PC-9 (cell line): ENCODE measurements at regions not wholly inside any gene's neighbourhood (a gene's known extent, or its start where the extent isn't known, plus 50 kb on each side); places are given as distances from the start of the nearest gene placed in this dataset.

Experiments
- BruUV-seq: library from RNA; stranded (reverse); fragments of 400-500 nt; replicated peaks from 2 replicates; lab custom pipeline; 2021; lab: Mats Ljungman, UMichigan
- CTCF ChIA-PET: fragments of 300-600 bp; sonication (Branson Sonifier 250); formaldehyde crosslinking; loops from one replicate; lab custom pipeline; 2022; ENCODE audit warnings: antibody characterized with exemption; lab: Charles Lee
- POLR2A ChIA-PET: fragments of 300-600 bp; sonication (Branson Sonifier 250); formaldehyde crosslinking; loops from one replicate; lab custom pipeline; 2022; ENCODE audit warnings: antibody characterized with exemption; ENCODE audit not compliant: unreplicated experiment; lab: Charles Lee
- DNase-seq, 2 experiments: peaks; one replicate each; pipeline versions ENCODE4 v3.0.0 to v3.0.0-alpha.2; 2015 to 2022; ENCODE audit warnings: mixed read lengths in 1 of 2
- H2AFZ ChIP-seq: fragments of 200-600 bp; sonication (generic); 2 replicates; pipeline ENCODE4 v1.8.1; 2017; ENCODE audit warnings: antibody characterized with exemption
- H3F3A ChIP-seq: fragments of 200-600 bp; sonication (generic); 2 replicates; pipeline ENCODE4 v1.8.1; 2017; ENCODE audit warnings: antibody characterized with exemption, mild to moderate bottlenecking, low read depth; ENCODE audit not compliant: insufficient read depth
- H3K27ac ChIP-seq: fragments of 200-600 bp; sonication (generic); 2 replicates; pipeline ENCODE4 v1.6.1; 2016; ENCODE audit warnings: mixed run types
- H3K27me3 ChIP-seq: fragments of 200-600 bp; sonication (generic); 2 replicates; pipeline ENCODE4 v1.6.1; 2016; ENCODE audit warnings: low read depth, mixed run types; ENCODE audit not compliant: insufficient read depth
- H3K36me3 ChIP-seq: fragments of 200-600 bp; sonication (generic); 2 replicates; pipeline ENCODE4 v1.6.1; 2016; ENCODE audit warnings: low read depth, mixed run types
- H3K4me1 ChIP-seq: fragments of 200-600 bp; sonication (generic); replicated peaks from 2 replicates; pipeline ENCODE4 v1.6.1; 2016; ENCODE audit warnings: mixed run types; ENCODE audit not compliant: insufficient read depth
- H3K4me2 ChIP-seq: fragments of 200-600 bp; sonication (generic); 2 replicates; pipeline ENCODE4 v1.6.1; 2017; ENCODE audit warnings: mixed run types
- H3K4me3 ChIP-seq: fragments of 200-600 bp; sonication (generic); 2 replicates; pipeline ENCODE4 v1.6.1; 2016; ENCODE audit warnings: mixed run types
- H3K79me2 ChIP-seq: fragments of 200-600 bp; sonication (generic); 2 replicates; pipeline ENCODE4 v1.6.1; 2017; ENCODE audit warnings: low read depth, mixed run types
- H3K9me2 ChIP-seq: fragments of 200-600 bp; sonication (generic); 2 replicates; pipeline ENCODE4 v1.8.1; 2017; ENCODE audit warnings: mild to moderate bottlenecking; ENCODE audit not compliant: insufficient read depth
- H3K9me3 ChIP-seq: fragments of 200-600 bp; sonication (generic); 2 replicates; pipeline ENCODE4 v1.8.1; 2016; ENCODE audit warnings: low read depth; ENCODE audit not compliant: insufficient read depth
- H4K20me1 ChIP-seq: fragments of 200-600 bp; sonication (generic); 2 replicates; pipeline ENCODE4 v1.8.1; 2017; ENCODE audit not compliant: insufficient read depth
- CTCF ChIP-seq: fragments of 200-600 bp; sonication (generic); conservative IDR thresholded peaks from 2 replicates; pipeline ENCODE4 v1.6.1; 2017; ENCODE audit warnings: mixed run types, antibody characterized with exemption, mild to moderate bottlenecking, moderate library complexity
- EZH2 ChIP-seq: fragments of 200-600 bp; sonication (generic); IDR thresholded peaks from 2 replicates; pipeline ENCODE4 v1.8.0; 2017; ENCODE audit warnings: antibody characterized with exemption, low read depth
- intact Hi-C: fragments of 100-400 bp; cut with micrococcal nuclease; formaldehyde crosslinking; loops from one replicate; pipeline ENCODE4 v1.10.0; 2022; ENCODE audit not compliant: unreplicated experiment

DNA sequence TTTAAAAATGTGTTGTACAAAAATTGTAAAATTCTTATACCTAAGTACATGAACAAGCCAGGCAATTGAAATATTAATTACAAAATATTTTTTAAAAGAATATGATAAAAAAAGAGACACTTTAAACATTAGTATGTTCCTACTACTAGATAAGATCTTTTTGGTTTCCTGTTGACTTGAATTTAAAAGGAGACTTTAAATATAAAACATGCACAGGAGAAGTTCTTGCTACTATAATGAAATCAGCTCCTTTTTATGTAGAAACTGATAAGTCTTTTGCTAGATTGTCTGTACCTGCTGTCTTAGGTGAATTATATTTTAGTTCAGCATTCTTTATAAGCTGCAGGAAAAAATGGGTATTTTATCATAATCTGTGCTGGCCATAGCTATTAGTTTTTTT, 140.2 kb downstream of the TNFSF13B start:
- Histone ChIP-seq H3K27me3 (peaks cover 45% of the 10 kb centered on the region), H3F3A (no peaks in the 10 kb centered on the region), H3K9me3 (no peaks in the 10 kb centered on the region; the same call in 1 of the 2 replicates), H3K27ac (no peak overlapping the region), H2AFZ (no peak overlapping the region), H3K79me2 (no peaks in the 10 kb centered on the region), H3K4me2 (no peak overlapping the region), H3K4me3 (no peak overlapping the region), H3K9me2 (no peaks in the 10 kb centered on the region), H4K20me1 (no peaks in the 10 kb centered on the region), H3K36me3 (no peaks in the 10 kb centered on the region), H3K4me1 (no peaks in the 10 kb centered on the region)
- intact Hi-C loops = no loop called here
- TF ChIP-seq EZH2 (no peak), CTCF (no peak)
- ChIA-PET CTCF (no interaction called here), POLR2A (no interaction called here)
- no TSS peak for BruUV-seq
- no peak for DNase-seq

- Histone ChIP-seq H4K20me1 (no peaks in the 10 kb centered on the region), H3K4me2 (no peak overlapping the region), H3K27me3 (peaks cover 18% of the 10 kb centered on the region; the same call in 1 of the 2 replicates), H3K36me3 (no peaks in the 10 kb centered on the region), H3K27ac (no peak overlapping the region), H3K9me2 (no peaks in the 10 kb centered on the region), H3K79me2 (no peaks in the 10 kb centered on the region), H3K4me1 (no peaks in the 10 kb centered on the region), H3K4me3 (no peak overlapping the region), H3F3A (no peaks in the 10 kb centered on the region), H2AFZ (no peak overlapping the region), H3K9me3 (no peaks in the 10 kb centered on the region; the same call in 1 of the 2 replicates)
- intact Hi-C loops = no loop called here
- no peak for DNase-seq
- TF ChIP-seq EZH2 = no peak
- no peak for TF ChIP-seq CTCF
- ChIA-PET CTCF (no interaction called here), POLR2A (no interaction called here)
- no TSS peak for BruUV-seq
Measured at GRCh38 chr13:108419768-108420167, 150.2 kb downstream of the TNFSF13B start.

DNA sequence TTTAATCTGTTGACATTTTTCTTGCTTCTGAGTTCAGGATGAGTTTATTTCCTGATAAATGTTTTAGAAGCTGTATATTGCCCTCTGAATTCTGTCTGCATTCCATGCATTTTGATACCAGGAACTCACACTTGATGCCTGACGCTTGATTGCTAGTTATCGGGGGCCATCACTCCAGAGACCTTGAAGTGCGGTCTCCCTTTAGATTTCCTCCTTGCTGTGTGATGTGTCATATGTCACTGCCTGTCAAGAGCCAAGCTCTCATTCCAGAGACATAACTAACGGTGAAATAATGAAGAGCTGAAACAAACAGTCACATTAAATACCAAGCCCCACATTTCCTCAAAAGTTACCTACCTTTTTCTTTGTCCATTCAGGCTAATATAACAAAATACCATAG, 155.5 kb downstream of the TNFSF13B start:
- H3K9me2 ChIP-seq = no peaks in the 10 kb centered on the region
- H3K9me3 ChIP-seq = no peaks in the 10 kb centered on the region
- TF ChIP-seq EZH2 = no peak
- no peak for TF ChIP-seq CTCF
- H3K4me2 ChIP-seq = no peak overlapping the region
- intact Hi-C loops = no loop called here
- H2AFZ ChIP-seq = no peak overlapping the region
- no peak overlapping the region for H3K27ac ChIP-seq
- H3K4me1 ChIP-seq = no peaks in the 10 kb centered on the region
- no peak for DNase-seq
- no TSS peak for BruUV-seq
- H3K4me3 ChIP-seq = no peak overlapping the region
- H3K79me2 ChIP-seq = no peaks in the 10 kb centered on the region
- peaks cover 42% of the 10 kb centered on the region for H3K27me3 ChIP-seq
- no peaks in the 10 kb centered on the region for H3K36me3 ChIP-seq
- ChIA-PET CTCF (no interaction called here), POLR2A (no interaction called here)
- no peaks in the 10 kb centered on the region for H3F3A ChIP-seq
- no peaks in the 10 kb centered on the region for H4K20me1 ChIP-seq
